ENCODE measurements at regions not wholly inside any gene's neighbourhood (a gene's known extent, or its start where the extent isn't known, plus 50 kb on each side); places are given as distances from the start of the nearest gene placed in this dataset.

- no peak for TF ChIP-seq Cebpa-rat (IDR thresholded peaks at IDR 0.05)
- Histone ChIP-seq H3K27me3 (no peaks in the 10 kb centered on the region), H4K20me1 (no peaks in the 10 kb centered on the region), H3K36me3 (no peaks in the 10 kb centered on the region), H3K9ac (no peak overlapping the region), H3K9me3 (replicated peaks in 1 of 11) (peaks cover 0 to 17% (median 6%) of the 10 kb centered on the region in 11 experiments; a peak in 10 of 22 replicates), H3K27ac (no peak overlapping the region), H3K4me2 (peak overlapping the region in 2 of 11 experiments; percentile 36 to 58; a peak in 4 of 22 replicates), H3K4me3 (no peak overlapping the region), H3K4me1 (peaks cover 0 to 17% (median 9%) of the 10 kb centered on the region in 10 experiments; a peak in 16 of 20 replicates)
These were observed 395.3 kb downstream of the BRD1 start for GRCh38 chr22:49432211-49432896.

DNA sequence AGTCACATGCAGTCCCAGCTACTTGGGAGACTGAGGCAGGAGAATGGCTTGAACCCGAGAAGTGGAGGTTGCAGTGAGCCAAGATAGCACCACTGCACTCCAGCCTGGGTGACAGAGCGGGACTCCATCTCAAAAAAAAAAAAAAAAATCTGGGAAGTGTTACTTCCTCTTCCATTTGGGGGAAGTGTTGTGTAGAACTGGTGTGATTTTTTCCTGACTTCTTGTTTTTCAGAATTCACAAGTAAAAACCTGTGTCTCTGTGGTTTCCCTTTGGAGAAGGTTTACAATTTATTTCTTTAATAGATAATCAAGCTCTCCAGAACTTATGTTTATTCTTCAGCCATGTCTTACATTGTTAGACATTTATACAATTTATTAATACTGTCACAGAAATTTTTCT is 396.1 kb downstream of the BRD1 start:
- peak overlapping the region in 6 of 11 experiments; percentile 4 to 58 (median 28); a peak in 8 of 22 replicates for H3K4me2 ChIP-seq
- H3K9me3 ChIP-seq (replicated peaks in 1 of 11) = peaks cover 0 to 17% (median 6%) of the 10 kb centered on the region in 11 experiments; a peak in 10 of 22 replicates
- H3K4me3 ChIP-seq = no peak overlapping the region
- H4K20me1 ChIP-seq = no peaks in the 10 kb centered on the region
- peaks cover 5 to 21% (median 14%) of the 10 kb centered on the region in 10 experiments; a peak in 19 of 20 replicates for H3K4me1 ChIP-seq
- H3K9ac ChIP-seq = no peak overlapping the region
- TF ChIP-seq Cebpa-rat (IDR thresholded peaks at IDR 0.05) = no peak
- H3K27me3 ChIP-seq = no peaks in the 10 kb centered on the region
- no peaks in the 10 kb centered on the region for H3K36me3 ChIP-seq
- no peak overlapping the region for H3K27ac ChIP-seq

GRCh38 chr22:49429066-49429465 is 398.6 kb downstream of the BRD1 start:
- Histone ChIP-seq H3K9me3 (replicated peaks in 1 of 11) (peaks cover 0 to 2% (median 0%) of the 10 kb centered on the region in 11 experiments; a peak in 7 of 22 replicates), H3K4me1 (peaks cover 15 to 42% (median 32%) of the 10 kb centered on the region in 10 experiments), H4K20me1 (no peaks in the 10 kb centered on the region), H3K4me2 (no peak overlapping the region), H3K9ac (no peak overlapping the region), H3K27me3 (no peaks in the 10 kb centered on the region), H3K36me3 (no peaks in the 10 kb centered on the region), H3K27ac (no peak overlapping the region), H3K4me3 (no peak overlapping the region)
- TF ChIP-seq Cebpa-rat (IDR thresholded peaks at IDR 0.05) = no peak

GRCh38 chr22:49427941-49428340 is 399.7 kb downstream of the BRD1 start:
- Histone ChIP-seq H3K27ac (no peak overlapping the region), H3K4me3 (no peak overlapping the region), H3K4me1 (peaks cover 15 to 47% (median 36%) of the 10 kb centered on the region in 10 experiments), H3K27me3 (no peaks in the 10 kb centered on the region), H3K9me3 (replicated peaks in 1 of 11) (no peaks in the 10 kb centered on the region), H3K4me2 (no peak overlapping the region), H3K36me3 (no peaks in the 10 kb centered on the region), H4K20me1 (no peaks in the 10 kb centered on the region), H3K9ac (no peak overlapping the region)
- no peak for TF ChIP-seq Cebpa-rat (IDR thresholded peaks at IDR 0.05)

GRCh38 chr22:49427341-49427740 is 400.3 kb downstream of the BRD1 start:
- Histone ChIP-seq H3K4me2 (no peak overlapping the region; a peak in 1 of 22 replicates), H3K4me1 (peaks cover 13 to 47% (median 36%) of the 10 kb centered on the region in 10 experiments), H3K27ac (no peak overlapping the region), H3K27me3 (no peaks in the 10 kb centered on the region), H3K4me3 (no peak overlapping the region), H4K20me1 (no peaks in the 10 kb centered on the region), H3K36me3 (no peaks in the 10 kb centered on the region), H3K9ac (no peak overlapping the region), H3K9me3 (replicated peaks in 1 of 11) (no peaks in the 10 kb centered on the region)
- TF ChIP-seq Cebpa-rat (IDR thresholded peaks at IDR 0.05) = no peak

DNA sequence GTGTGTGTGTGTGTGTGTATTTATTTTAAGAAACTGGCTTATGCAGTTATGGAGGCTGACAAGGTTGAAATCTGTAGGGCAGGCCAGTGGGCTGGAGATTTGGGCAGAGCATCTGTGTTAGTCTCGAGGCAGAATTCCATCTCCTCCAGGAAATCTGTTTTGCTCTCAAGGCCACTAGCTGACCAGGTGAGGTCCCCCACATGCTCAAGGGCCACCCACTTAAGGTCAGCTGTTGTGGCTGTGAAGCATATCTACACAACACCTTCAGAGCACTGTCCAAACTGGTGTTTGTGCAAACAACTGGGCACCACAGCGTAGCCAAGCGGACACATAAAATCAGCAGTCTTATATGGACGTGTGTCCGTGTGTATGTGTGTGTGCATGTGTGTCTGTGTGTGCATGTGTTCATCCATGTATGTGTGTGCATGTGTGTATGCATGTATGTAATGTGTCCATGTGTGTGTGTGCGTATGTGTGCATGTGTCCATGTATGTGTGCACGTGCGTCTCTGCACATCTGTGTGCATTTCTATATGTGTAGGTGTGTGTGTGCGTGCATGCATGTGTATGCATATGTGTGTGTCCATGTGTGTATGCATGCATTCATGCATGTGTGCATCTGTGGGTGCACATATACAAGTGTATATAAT is 400.9 kb downstream of the BRD1 start:
- peak overlapping the region in 8 of 11 experiments; percentile 19 to 73 (median 46); a peak in 13 of 22 replicates for H3K4me2 ChIP-seq
- no peaks in the 10 kb centered on the region for H3K36me3 ChIP-seq
- H4K20me1 ChIP-seq = no peaks in the 10 kb centered on the region
- no peaks in the 10 kb centered on the region; a peak in 2 of 22 replicates for H3K9me3 ChIP-seq (replicated peaks in 1 of 11)
- TF ChIP-seq Cebpa-rat (IDR thresholded peaks at IDR 0.05) = no peak
- no peak overlapping the region for H3K4me3 ChIP-seq
- H3K27me3 ChIP-seq = no peaks in the 10 kb centered on the region
- no peak overlapping the region for H3K27ac ChIP-seq
- peaks cover 7 to 47% (median 36%) of the 10 kb centered on the region in 10 experiments; a peak in 19 of 20 replicates for H3K4me1 ChIP-seq
- no peak overlapping the region for H3K9ac ChIP-seq

GRCh38 chr22:49426098-49426497 is 401.6 kb downstream of the BRD1 start:
- Histone ChIP-seq H3K36me3 (no peaks in the 10 kb centered on the region), H3K4me2 (peak overlapping the region in 8 of 11 experiments; percentile 19 to 73 (median 46); a peak in 14 of 22 replicates), H4K20me1 (no peaks in the 10 kb centered on the region), H3K9ac (no peak overlapping the region), H3K9me3 (replicated peaks in 1 of 11) (peaks cover 0 to 6% (median under 1%) of the 10 kb centered on the region in 11 experiments; a peak in 4 of 22 replicates), H3K27me3 (no peaks in the 10 kb centered on the region), H3K4me3 (no peak overlapping the region), H3K27ac (no peak overlapping the region), H3K4me1 (peaks cover 1 to 42% (median 33%) of the 10 kb centered on the region in 10 experiments; a peak in 19 of 20 replicates)
- TF ChIP-seq Cebpa-rat (IDR thresholded peaks at IDR 0.05) = no peak

DNA sequence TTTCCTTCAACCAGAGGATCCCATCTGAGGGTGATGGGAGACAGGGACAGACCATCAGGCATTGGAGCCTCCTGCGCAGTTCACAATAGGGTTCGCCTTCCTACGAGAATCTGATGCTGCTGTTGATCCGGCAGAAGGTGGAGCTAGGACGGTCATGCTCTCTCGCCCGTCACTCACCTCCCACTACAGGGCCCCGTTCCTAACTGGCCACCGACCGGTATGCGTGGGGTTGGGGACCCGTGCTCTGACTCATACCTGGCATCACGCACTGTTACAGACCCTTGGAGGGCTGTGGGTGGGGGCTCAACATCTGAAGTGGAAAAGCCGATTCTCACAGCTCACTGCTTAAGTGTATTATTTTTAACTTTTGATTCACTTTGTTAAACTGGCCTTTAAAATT is 402.3 kb downstream of the BRD1 start:
- Histone ChIP-seq H3K36me3 (no peaks in the 10 kb centered on the region), H3K27ac (no peak overlapping the region), H3K4me1 (peaks cover 0 to 41% (median 33%) of the 10 kb centered on the region in 10 experiments; a peak in 16 of 20 replicates), H4K20me1 (no peaks in the 10 kb centered on the region), H3K9ac (no peak overlapping the region), H3K9me3 (replicated peaks in 1 of 11) (peaks cover 0 to 11% (median 6%) of the 10 kb centered on the region in 11 experiments; a peak in 12 of 22 replicates), H3K4me3 (no peak overlapping the region), H3K4me2 (peak overlapping the region in 6 of 11 experiments; percentile 19 to 73 (median 56); a peak in 13 of 22 replicates), H3K27me3 (no peaks in the 10 kb centered on the region)
- no peak for TF ChIP-seq Cebpa-rat (IDR thresholded peaks at IDR 0.05)

- H3K4me2 ChIP-seq = peak overlapping the region in 7 of 11 experiments; percentile 19 to 73 (median 58); a peak in 10 of 22 replicates
- H4K20me1 ChIP-seq = no peaks in the 10 kb centered on the region
- no peaks in the 10 kb centered on the region for H3K36me3 ChIP-seq
- no peak overlapping the region for H3K9ac ChIP-seq
- H3K9me3 ChIP-seq (replicated peaks in 1 of 11) = peaks cover 0 to 11% (median 6%) of the 10 kb centered on the region in 11 experiments; a peak in 12 of 22 replicates
- peaks cover 0 to 41% (median 33%) of the 10 kb centered on the region in 10 experiments; a peak in 16 of 20 replicates for H3K4me1 ChIP-seq
- no peak overlapping the region for H3K27ac ChIP-seq
- no peak for TF ChIP-seq Cebpa-rat (IDR thresholded peaks at IDR 0.05)
- H3K4me3 ChIP-seq = no peak overlapping the region
- no peaks in the 10 kb centered on the region for H3K27me3 ChIP-seq
These were observed 402.8 kb downstream of the BRD1 start for GRCh38 chr22:49424893-49425270.
